ENCODE measurements at regions not wholly inside any gene's neighbourhood (a gene's known extent, or its start where the extent isn't known, plus 50 kb on each side); places are given as distances from the start of the nearest gene placed in this dataset.

- no peak overlapping the region for H3K4me2 ChIP-seq (ENCODE audit: insufficient read depth, insufficient read length, low read length)
- H3K23me2 ChIP-seq (ENCODE audit: insufficient read length, low read depth, low read length, poor library complexity, severe bottlenecking), result no peaks in the 10 kb centered on the region
- no peaks in the 10 kb centered on the region for H3K4me1 ChIP-seq (ENCODE audit: insufficient read depth, low read length)
- H3K27ac ChIP-seq (ENCODE audit: insufficient read length, low read depth, low read length), result no peak overlapping the region
- TF ChIP-seq CTCF (conservative IDR thresholded peaks at IDR 0.05), result no peak
- no peak overlapping the region for H2BK5ac ChIP-seq (ENCODE audit: insufficient read length, low read length)
- no peaks in the 10 kb centered on the region for H3K27me3 ChIP-seq (ENCODE audit: insufficient read depth, low read length)
- no peaks in the 10 kb centered on the region for H3K79me2 ChIP-seq (ENCODE audit: insufficient read depth, low read length)
- H3K4me1 Mint-ChIP-seq, result peaks cover 0 to 3% of the 10 kb centered on the region in 2 experiments; a peak in 2 of 4 replicates
- H2BK120ac ChIP-seq (ENCODE audit: low read depth, low read length, poor library complexity, severe bottlenecking), result no peak overlapping the region
- no peak for DNase-seq
- no peak overlapping the region for H3K23ac ChIP-seq (ENCODE audit: insufficient read length, low read depth, low read length)
- H4K91ac ChIP-seq (ENCODE audit: insufficient read length, low read depth, low read length), result no peak overlapping the region
- H3K18ac ChIP-seq (ENCODE audit: insufficient read length, low read depth, low read length), result no peak overlapping the region
- no peaks in the 10 kb centered on the region for H3K9me3 ChIP-seq (ENCODE audit: control insufficient read depth, low read depth, low read length)
- H2AK5ac ChIP-seq (ENCODE audit: insufficient read length, low read length), result no peak overlapping the region
- WGBS (ENCODE audit: extremely low coverage, insufficient read length, low lambda C conversion rate), result no CpG with 5 or more reads among the region's 2 CpGs
- no peak overlapping the region for H2AFZ ChIP-seq (ENCODE audit: low read length)
- H3T11ph ChIP-seq (ENCODE audit: low read length), result no peak overlapping the region
- H3K14ac ChIP-seq (ENCODE audit: insufficient read depth, low read length), result no peak overlapping the region
- H3K9ac ChIP-seq (ENCODE audit: extremely low read depth, insufficient read length, low read length), result no peak overlapping the region
- no peaks in the 10 kb centered on the region for H3K36me3 Mint-ChIP-seq (ENCODE audit: insufficient read depth in 1 of 3, low read depth in 3 of 3)
- no peak overlapping the region for H2BK12ac ChIP-seq (ENCODE audit: insufficient read length, low read depth, low read length)
- H3K79me1 ChIP-seq (ENCODE audit: insufficient read depth, low read depth, low read length, poor library complexity, severe bottlenecking), result no peaks in the 10 kb centered on the region
- no peaks in the 10 kb centered on the region for H4K20me1 ChIP-seq (ENCODE audit: control insufficient read depth, insufficient read depth, insufficient read length)
- H4K5ac ChIP-seq (ENCODE audit: insufficient read length, low read depth, low read length), result no peak overlapping the region
- no peak overlapping the region for H3K4ac ChIP-seq (ENCODE audit: low read depth, low read length)
- no peak overlapping the region for H3K27ac Mint-ChIP-seq
- H3K27me3 Mint-ChIP-seq (ENCODE audit: low read depth), result no peaks in the 10 kb centered on the region
- no peaks in the 10 kb centered on the region; a peak in 1 of 5 replicates for H3K9me3 Mint-ChIP-seq
- no peak overlapping the region for H3K56ac ChIP-seq (ENCODE audit: insufficient read length, low read depth, low read length)
- no peak overlapping the region for H3K4me3 Mint-ChIP-seq
- no peak overlapping the region for H2BK15ac ChIP-seq (ENCODE audit: low read depth, low read length)
- no peak overlapping the region for H4K8ac ChIP-seq (replicated peaks; ENCODE audit: insufficient read length, low read depth, low read length)
- no peak overlapping the region for H2BK20ac ChIP-seq (ENCODE audit: low read depth, low read length, poor library complexity, severe bottlenecking)
Observed at GRCh38 chr4:14458463-14458862, 543.8 kb upstream of the CPEB2 start.

Data from H9 (cell line).